IMR-90 (cell line): ENCODE measurements at regions not wholly inside any gene's neighbourhood (a gene's known extent, or its start where the extent isn't known, plus 50 kb on each side); places are given as distances from the start of the nearest gene placed in this dataset.

Experiments used
- ATAC-seq: fragments of 200-7000 bp; cut with Tn5 transposase; 2 replicates; pipeline ENCODE4 v1.9.1; 2020; ENCODE audit warnings: low read depth, mild to moderate bottlenecking, moderate library complexity
- BruUV-seq: library from RNA; stranded (reverse); fragments of 400-500 nt; replicated peaks from 2 replicates; lab custom pipeline; 2021; lab: Mats Ljungman, UMichigan
- CTCF ChIA-PET: fragments of 300-600 bp; formaldehyde crosslinking; extraction: SDS; loops from one replicate; lab custom pipeline; 2021; ENCODE audit warnings: antibody characterized with exemption; lab: Yijun Ruan, JAX
- POLR2A ChIA-PET: fragments of 300-600 bp; sonication (Branson Sonifier 250); formaldehyde crosslinking; loops from one replicate; lab custom pipeline; 2022; ENCODE audit warnings: antibody characterized with exemption; ENCODE audit not compliant: unreplicated experiment; lab: Charles Lee
- DNase-seq: peaks from one replicate; pipeline ENCODE4 v3.0.0; 2013
- H2AFZ ChIP-seq: replicated peaks from 2 replicates; pipeline ENCODE3; 2013; ENCODE audit warnings: low read length, mild to moderate bottlenecking; ENCODE audit not compliant: poor library complexity
- H2AK5ac ChIP-seq: 2 replicates; pipeline ENCODE4 v1.6.1; 2013; ENCODE audit warnings: low read depth, low read length, inconsistent platforms
- H2AK9ac ChIP-seq: replicated peaks from 2 replicates; pipeline ENCODE3; 2013; ENCODE audit warnings: mild to moderate bottlenecking, low read depth, low read length, moderate library complexity; ENCODE audit not compliant: poor library complexity
- H2BK120ac ChIP-seq: 2 replicates; pipeline ENCODE4 v1.6.1; 2013; ENCODE audit warnings: low read depth, low read length, inconsistent platforms
- H2BK15ac ChIP-seq: 3 replicates; pipeline ENCODE4 v1.6.1; 2013; ENCODE audit warnings: low read depth, low read length, inconsistent platforms
- H2BK20ac ChIP-seq: 2 replicates; pipeline ENCODE4 v1.6.1; 2013; ENCODE audit warnings: low read depth, mild to moderate bottlenecking, inconsistent platforms, low read length, moderate library complexity
- H2BK5ac ChIP-seq: 2 replicates; pipeline ENCODE4 v1.6.1; 2013; ENCODE audit warnings: mild to moderate bottlenecking, low read depth, low read length, inconsistent platforms; ENCODE audit not compliant: poor library complexity, severe bottlenecking
- H3K14ac ChIP-seq: replicated peaks from 2 replicates; pipeline ENCODE4 v1.6.1; 2013; ENCODE audit warnings: low read depth, low read length, inconsistent platforms
- H3K18ac ChIP-seq: 2 replicates; pipeline ENCODE4 v1.6.1; 2013; ENCODE audit warnings: low read depth, low read length, control low read depth
- H3K23ac ChIP-seq: 2 replicates; pipeline ENCODE4 v1.6.1; 2013; ENCODE audit warnings: low read depth, low read length, inconsistent platforms
- H3K27ac ChIP-seq: 2 replicates; pipeline ENCODE4 v1.5.1; 2013; ENCODE audit warnings: mild to moderate bottlenecking, control low read depth, low read length; ENCODE audit not compliant: insufficient read depth
- H3K27me3 ChIP-seq: 2 replicates; pipeline ENCODE4 v1.6.1; 2013; ENCODE audit warnings: low read length; ENCODE audit not compliant: control insufficient read depth, insufficient read depth
- H3K36me3 ChIP-seq: 2 replicates; pipeline ENCODE4 v1.6.1; 2013; ENCODE audit warnings: low read length, mixed read lengths; ENCODE audit not compliant: control insufficient read depth, insufficient read depth
- H3K4ac ChIP-seq: 2 replicates; pipeline ENCODE4 v1.6.1; 2013; ENCODE audit warnings: low read depth, low read length, inconsistent platforms
- H3K4me1 ChIP-seq: 2 replicates; pipeline ENCODE4 v1.6.1; 2013; ENCODE audit warnings: low read length, mixed read lengths; ENCODE audit not compliant: control insufficient read depth, insufficient read depth
- H3K4me2 ChIP-seq: 2 replicates; pipeline ENCODE4 v1.6.1; 2013; ENCODE audit warnings: low read depth, mild to moderate bottlenecking, control low read depth, low read length, moderate library complexity
- H3K4me3 ChIP-seq: 2 replicates; pipeline ENCODE4 v1.5.1; 2013; ENCODE audit warnings: low read depth, mild to moderate bottlenecking, control low read depth, low read length, moderate library complexity; ENCODE audit not compliant: insufficient read depth
- H3K56ac ChIP-seq: 2 replicates; pipeline ENCODE4 v1.6.1; 2013; ENCODE audit warnings: low read length, inconsistent platforms; ENCODE audit not compliant: insufficient read depth; ENCODE audit errors: extremely low read depth
- H3K79me1 ChIP-seq, 2 experiments: 2 replicates each; pipeline ENCODE4 v1.6.1; 2013; ENCODE audit warnings: low read length in 2 of 2, inconsistent platforms in 1 of 2, low read depth in 1 of 2
- H3K9ac ChIP-seq: 2 replicates; pipeline ENCODE4 v1.6.1; 2013; ENCODE audit warnings: low read depth, low read length, control low read depth
- H3K9me1 ChIP-seq: 2 replicates; pipeline ENCODE4 v1.6.1; 2013; ENCODE audit warnings: low read length, inconsistent platforms; ENCODE audit not compliant: insufficient read depth
- H3K9me3 ChIP-seq: 2 replicates; pipeline ENCODE4 v1.6.1; 2013; ENCODE audit warnings: low read length; ENCODE audit not compliant: control insufficient read depth, insufficient read depth
- H4K20me1 ChIP-seq: 2 replicates; pipeline ENCODE4 v1.6.1; 2013; ENCODE audit warnings: low read length, inconsistent platforms; ENCODE audit not compliant: insufficient read depth
- H4K5ac ChIP-seq: 2 replicates; pipeline ENCODE4 v1.6.1; 2013; ENCODE audit warnings: mild to moderate bottlenecking, low read depth, low read length, control low read depth
- H4K8ac ChIP-seq, 2 experiments: 2 replicates each; pipeline ENCODE4 v1.6.1; 2013; ENCODE audit warnings: low read depth in 2 of 2, low read length in 2 of 2, control low read depth in 1 of 2, inconsistent platforms in 1 of 2
- H4K91ac ChIP-seq: 2 replicates; pipeline ENCODE4 v1.6.1; 2013; ENCODE audit warnings: low read depth, low read length, inconsistent platforms; ENCODE audit not compliant: insufficient read depth
- CEBPB ChIP-seq: IDR thresholded peaks from 2 replicates; pipeline ENCODE4 v1.6.1; 2012; ENCODE audit warnings: low read depth, low read length, improper control_type of control experiment
- CHD1 ChIP-seq: IDR thresholded peaks from 2 replicates; pipeline ENCODE4 v1.6.1; 2012; ENCODE audit warnings: low read depth, low read length, improper control_type of control experiment
- FOS ChIP-seq: fragments of 150-350 bp; IDR thresholded peaks from 2 replicates; pipeline ENCODE4 v1.6.1; 2016; ENCODE audit warnings: low read depth, low read length
- MAFK ChIP-seq: IDR thresholded peaks from 2 replicates; pipeline ENCODE4 v1.6.1; 2012; ENCODE audit warnings: low read depth, low read length, improper control_type of control experiment
- MAZ ChIP-seq: IDR thresholded peaks from 2 replicates; pipeline ENCODE4 v1.6.1; 2012; ENCODE audit warnings: low read depth, mild to moderate bottlenecking, low read length, improper control_type of control experiment, moderate library complexity, borderline replicate concordance
- MXI1 ChIP-seq: IDR thresholded peaks from 2 replicates; pipeline ENCODE4 v1.6.1; 2012; ENCODE audit warnings: low read depth, mild to moderate bottlenecking, low read length, moderate library complexity, borderline replicate concordance
- NFE2L2 ChIP-seq: fragments of 150-350 bp; IDR thresholded peaks from 2 replicates; pipeline ENCODE4 v1.6.1; 2016; ENCODE audit warnings: low read depth, mild to moderate bottlenecking, low read length
- POLR2A ChIP-seq: IDR thresholded peaks from 2 replicates; pipeline ENCODE4 v1.6.1; 2012; ENCODE audit warnings: mild to moderate bottlenecking, low read depth, low read length
- RAD21 ChIP-seq: IDR thresholded peaks from 2 replicates; pipeline ENCODE4 v1.6.1; 2012; ENCODE audit warnings: low read length, improper control_type of control experiment
- RCOR1 ChIP-seq: IDR thresholded peaks from 2 replicates; pipeline ENCODE4 v1.6.1; 2012; ENCODE audit warnings: mild to moderate bottlenecking, low read length, improper control_type of control experiment; ENCODE audit not compliant: insufficient replicate concordance
- RFX5 ChIP-seq: IDR thresholded peaks from 2 replicates; pipeline ENCODE4 v1.8.0; 2012; ENCODE audit warnings: low read depth, mild to moderate bottlenecking, low read length, moderate library complexity
- SMC3 ChIP-seq: fragments of 150-350 bp; IDR thresholded peaks from 2 replicates; pipeline ENCODE4 v1.6.1; 2016; ENCODE audit warnings: low read depth, mild to moderate bottlenecking, antibody characterized with exemption, low read length, moderate library complexity
- WGBS, 2 experiments: methylation state at CpG; one replicate each; pipeline versions ENCODE4 v1.1.5 to v1.1.7; 2013; ENCODE audit warnings: missing lambda C conversion rate in 2 of 2; ENCODE audit not compliant: insufficient read length in 1 of 2; ENCODE audit errors: extremely low coverage in 2 of 2; 5-methylcytosine and 5-hydroxymethylcytosine counted together
- dilution Hi-C: fragments of 300-500 bp; cut with HindIII; formaldehyde crosslinking; loops from one replicate; pipeline ENCODE4 v1.14.3; 2018; ENCODE audit warnings: low sequenced_read_pairs; ENCODE audit not compliant: unreplicated experiment
- in situ Hi-C: fragments of 300-500 bp; cut with MboI; formaldehyde crosslinking; loops from 3 replicates; pipeline ENCODE4 v1.14.3; 2019; ENCODE audit warnings: low sequenced_read_pairs, inconsistent platforms, mixed read lengths
- intact Hi-C: fragments of 100-400 bp; cut with micrococcal nuclease; formaldehyde crosslinking; loops from 2 replicates; pipeline ENCODE4 v1.10.0; 2022
- TF ChIP-seq, protein P1 (sequence below): conservative IDR thresholded peaks from 2 replicates; pipeline ENCODE4 v1.5.1; 2012; ENCODE audit warnings: mild to moderate bottlenecking, low read depth, low read length, improper control_type of control experiment
- TF ChIP-seq, protein P2 (sequence below): fragments of 150-350 bp; IDR thresholded peaks from 2 replicates; pipeline ENCODE4 v1.6.1; 2016; ENCODE audit warnings: low read depth, mild to moderate bottlenecking, low read length, moderate library complexity, borderline replicate concordance
- TF ChIP-seq, protein P3 (sequence below): fragments of 150-350 bp; IDR thresholded peaks from 2 replicates; pipeline ENCODE4 v1.6.1; 2017; ENCODE audit warnings: mild to moderate bottlenecking, antibody characterized with exemption, low read length, low read depth

DNA sequence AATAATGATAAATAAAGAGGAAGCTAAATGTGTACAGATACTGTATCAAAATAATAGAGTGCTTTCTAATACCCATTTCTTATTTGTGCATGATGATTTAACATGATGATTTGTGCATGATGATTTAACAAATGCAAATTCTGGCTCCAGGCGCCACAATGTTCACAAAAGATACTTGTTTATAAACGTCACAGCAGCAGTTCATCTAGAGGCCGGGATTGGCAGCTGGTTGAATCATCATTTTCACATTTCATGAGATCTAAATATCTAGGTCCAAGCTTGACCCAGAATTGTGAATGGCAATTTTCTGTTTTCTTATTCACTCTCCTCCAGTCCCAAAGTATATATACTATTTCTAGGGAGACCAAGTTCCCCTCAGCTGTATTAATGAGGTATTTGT is 322.0 kb downstream of the SUCLG1 start:
- Histone ChIP-seq H2AK9ac (no peak overlapping the region), H3K14ac (no peak overlapping the region), H3K23ac (no peak overlapping the region), H3K9me3 (no peaks in the 10 kb centered on the region), H2BK5ac (no peak overlapping the region), H4K8ac (no peak overlapping the region), H3K9me1 (no peaks in the 10 kb centered on the region), H3K27me3 (no peaks in the 10 kb centered on the region), H4K20me1 (no peaks in the 10 kb centered on the region), H4K5ac (no peak overlapping the region), H2AK5ac (no peak overlapping the region), H2AFZ (no peak overlapping the region), H3K36me3 (no peaks in the 10 kb centered on the region), H2BK20ac (no peak overlapping the region), H3K18ac (no peak overlapping the region), H4K91ac (no peak overlapping the region), H3K79me1 (no peaks in the 10 kb centered on the region), H3K9ac (no peak overlapping the region), H2BK120ac (no peak overlapping the region), H3K4me2 (no peak overlapping the region), H3K4ac (no peak overlapping the region), H3K4me3 (no peak overlapping the region), H3K56ac (no peak overlapping the region), H3K4me1 (no peaks in the 10 kb centered on the region), H3K27ac (no peak overlapping the region), H2BK15ac (no peak overlapping the region)
- ATAC-seq (no peak), DNase-seq (no peak)
- TF ChIP-seq, protein P1, sequence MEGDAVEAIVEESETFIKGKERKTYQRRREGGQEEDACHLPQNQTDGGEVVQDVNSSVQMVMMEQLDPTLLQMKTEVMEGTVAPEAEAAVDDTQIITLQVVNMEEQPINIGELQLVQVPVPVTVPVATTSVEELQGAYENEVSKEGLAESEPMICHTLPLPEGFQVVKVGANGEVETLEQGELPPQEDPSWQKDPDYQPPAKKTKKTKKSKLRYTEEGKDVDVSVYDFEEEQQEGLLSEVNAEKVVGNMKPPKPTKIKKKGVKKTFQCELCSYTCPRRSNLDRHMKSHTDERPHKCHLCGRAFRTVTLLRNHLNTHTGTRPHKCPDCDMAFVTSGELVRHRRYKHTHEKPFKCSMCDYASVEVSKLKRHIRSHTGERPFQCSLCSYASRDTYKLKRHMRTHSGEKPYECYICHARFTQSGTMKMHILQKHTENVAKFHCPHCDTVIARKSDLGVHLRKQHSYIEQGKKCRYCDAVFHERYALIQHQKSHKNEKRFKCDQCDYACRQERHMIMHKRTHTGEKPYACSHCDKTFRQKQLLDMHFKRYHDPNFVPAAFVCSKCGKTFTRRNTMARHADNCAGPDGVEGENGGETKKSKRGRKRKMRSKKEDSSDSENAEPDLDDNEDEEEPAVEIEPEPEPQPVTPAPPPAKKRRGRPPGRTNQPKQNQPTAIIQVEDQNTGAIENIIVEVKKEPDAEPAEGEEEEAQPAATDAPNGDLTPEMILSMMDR = no peak
- TF ChIP-seq RAD21 (no peak), RCOR1 (no peak), MAFK (no peak), SMC3 (no peak), CEBPB (no peak), RFX5 (no peak), CHD1 (no peak), POLR2A (no peak), MXI1 (no peak), FOS (no peak), NFE2L2 (no peak), MAZ (no peak)
- TF ChIP-seq, protein P2, sequence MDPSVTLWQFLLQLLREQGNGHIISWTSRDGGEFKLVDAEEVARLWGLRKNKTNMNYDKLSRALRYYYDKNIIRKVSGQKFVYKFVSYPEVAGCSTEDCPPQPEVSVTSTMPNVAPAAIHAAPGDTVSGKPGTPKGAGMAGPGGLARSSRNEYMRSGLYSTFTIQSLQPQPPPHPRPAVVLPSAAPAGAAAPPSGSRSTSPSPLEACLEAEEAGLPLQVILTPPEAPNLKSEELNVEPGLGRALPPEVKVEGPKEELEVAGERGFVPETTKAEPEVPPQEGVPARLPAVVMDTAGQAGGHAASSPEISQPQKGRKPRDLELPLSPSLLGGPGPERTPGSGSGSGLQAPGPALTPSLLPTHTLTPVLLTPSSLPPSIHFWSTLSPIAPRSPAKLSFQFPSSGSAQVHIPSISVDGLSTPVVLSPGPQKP = no peak
- TF ChIP-seq, protein P3, sequence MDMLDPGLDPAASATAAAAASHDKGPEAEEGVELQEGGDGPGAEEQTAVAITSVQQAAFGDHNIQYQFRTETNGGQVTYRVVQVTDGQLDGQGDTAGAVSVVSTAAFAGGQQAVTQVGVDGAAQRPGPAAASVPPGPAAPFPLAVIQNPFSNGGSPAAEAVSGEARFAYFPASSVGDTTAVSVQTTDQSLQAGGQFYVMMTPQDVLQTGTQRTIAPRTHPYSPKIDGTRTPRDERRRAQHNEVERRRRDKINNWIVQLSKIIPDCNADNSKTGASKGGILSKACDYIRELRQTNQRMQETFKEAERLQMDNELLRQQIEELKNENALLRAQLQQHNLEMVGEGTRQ = no peak
- BruUV-seq = no TSS peak
- WGBS, 2 experiments = no CpG with 5 or more reads among the region's 3 CpGs
- ChIA-PET POLR2A (no interaction called here), CTCF (no interaction called here)
- intact Hi-C loops (no loop called here), in situ Hi-C loops (no loop called here), dilution Hi-C loops (no loop called here)
